T-cell (primary cell): ENCODE measurements at regions not wholly inside any gene's neighbourhood (a gene's known extent, or its start where the extent isn't known, plus 50 kb on each side); places are given as distances from the start of the nearest gene placed in this dataset.
A peak's percentile ranks its signal among the peaks of the same experiment; 100 is the strongest.

Experiments
- ATAC-seq, 4 experiments: fragments of 200-7000 bp in 3 of 4; fragments of 150-1000 bp in 1 of 4; cut with Tn5 transposase; replicated peaks in 1 of 4; 1 replicate in 3 of 4; 2 replicates in 1 of 4; pipeline ENCODE4 v1.10.0; 2021; ENCODE audit warnings: moderate library complexity in 3 of 4, mild to moderate bottlenecking in 2 of 4, moderate number of reproducible peaks in 1 of 4
- CTCF ChIA-PET, 2 donors: fragments of 300-600 bp; sonication (Branson Sonifier 250); formaldehyde crosslinking; loops; one replicate each; lab custom pipeline; 2022; ENCODE audit warnings: antibody characterized with exemption in 2 of 2; lab: Charles Lee
- POLR2A ChIA-PET, 2 donors: fragments of 300-600 bp; sonication (Branson Sonifier 250); formaldehyde crosslinking; loops; one replicate each; lab custom pipeline; 2022; ENCODE audit warnings: antibody characterized with exemption in 2 of 2; lab: Charles Lee
- DNase-seq, 35 experiments: peaks; one replicate each; pipeline versions ENCODE4 v3.0.0 to v3.0.0-alpha.2; 2013 to 2023
- H3K27ac ChIP-seq: one replicate; pipeline ENCODE4 v1.5.1; 2013; ENCODE audit warnings: low read length
- H3K27me3 ChIP-seq, 2 experiments: replicated peaks in 1 of 2; 1 replicate in 1 of 2; 2 replicates in 1 of 2; pipeline versions ENCODE4 v1.6.1 to v1.7.0; 2013; ENCODE audit warnings: low read length in 1 of 2, mixed read lengths in 1 of 2; ENCODE audit not compliant: control insufficient read depth in 2 of 2, insufficient read depth in 2 of 2; ENCODE audit errors: extremely low read depth in 1 of 2
- H3K36me3 ChIP-seq, 2 donors: 1 replicate in 1 of 2; 2 replicates in 1 of 2; pipeline versions ENCODE4 v1.6.1 to v1.7.0; 2013; ENCODE audit warnings: low read length in 1 of 2; ENCODE audit not compliant: control insufficient read depth in 2 of 2, insufficient read depth in 1 of 2; ENCODE audit errors: extremely low read depth in 1 of 2
- H3K4me1 ChIP-seq, 2 experiments: 1 replicate in 1 of 2; 2 replicates in 1 of 2; pipeline versions ENCODE4 v1.6.1 to v1.7.0; 2013; ENCODE audit warnings: low read length in 2 of 2, mixed read lengths in 1 of 2; ENCODE audit not compliant: insufficient read depth in 2 of 2, control insufficient read depth in 1 of 2; ENCODE audit errors: extremely low read depth in 1 of 2
- H3K4me3 ChIP-seq, 2 donors: 1 replicate in 1 of 2; 2 replicates in 1 of 2; pipeline versions ENCODE4 v1.5.1 to v1.7.0; 2013; ENCODE audit warnings: mild to moderate bottlenecking in 2 of 2, low read length in 1 of 2, moderate library complexity in 1 of 2; ENCODE audit not compliant: control insufficient read depth in 1 of 2; ENCODE audit errors: extremely low read depth in 1 of 2
- H3K9me3 ChIP-seq: 2 replicates; pipeline ENCODE4 v1.7.0; 2013
- H3K27ac Mint-ChIP-seq, 2 donors: one replicate each; pipeline ENCODE4 v1.8.0; 2020 to 2021; ENCODE audit warnings: mild to moderate bottlenecking in 2 of 2, mixed read lengths in 2 of 2
- H3K27me3 Mint-ChIP-seq, 2 donors: one replicate each; pipeline ENCODE4 v1.8.0; 2021 to 2022; ENCODE audit warnings: mixed read lengths in 2 of 2
- H3K36me3 Mint-ChIP-seq: one replicate; pipeline ENCODE4 v1.8.0; 2021; ENCODE audit warnings: mixed read lengths
- H3K4me1 Mint-ChIP-seq, 3 donors: one replicate each; pipeline ENCODE4 v1.8.0; 2020 to 2022; ENCODE audit warnings: mixed read lengths in 3 of 3, mild to moderate bottlenecking in 1 of 3
- H3K4me3 Mint-ChIP-seq, 3 donors: one replicate each; pipeline ENCODE4 v1.8.0; 2020 to 2022; ENCODE audit warnings: mild to moderate bottlenecking in 3 of 3, mixed read lengths in 3 of 3, moderate library complexity in 3 of 3
- H3K9me3 Mint-ChIP-seq, 3 donors: one replicate each; pipeline ENCODE4 v1.8.0; 2020 to 2022; ENCODE audit warnings: mixed read lengths in 3 of 3
- WGBS: methylation state at CpG from one replicate; pipeline ENCODE4 v1.1.5; 2013; ENCODE audit warnings: missing lambda C conversion rate; ENCODE audit not compliant: insufficient coverage; 5-methylcytosine and 5-hydroxymethylcytosine counted together

- H3K27me3 ChIP-seq = peaks cover 0 to 16% of the 10 kb centered on the region in 2 experiments
- H3K27me3 Mint-ChIP-seq = peaks cover 5 to 6% of the 10 kb centered on the region in 2 donors
- DNase-seq (no peak), ATAC-seq (no peak)
- no peaks in the 10 kb centered on the region for H3K9me3 ChIP-seq
- no peaks in the 10 kb centered on the region for H3K9me3 Mint-ChIP-seq
- H3K27ac Mint-ChIP-seq = no peak overlapping the region
- no peaks in the 10 kb centered on the region for H3K36me3 Mint-ChIP-seq
- H3K4me3 Mint-ChIP-seq = no peak overlapping the region
- H3K36me3 ChIP-seq = no peaks in the 10 kb centered on the region
- WGBS = 92% methylated on average over 9 of the region's 9 CpGs
- ChIA-PET POLR2A (interaction anchor here in 1 of 2 donors (0.6 kb wide), 1 partner anchor 1729 kb away, joined by 8 read pairs; no protein-coding TSS in a partner anchor), CTCF (interaction anchor here in 1 of 2 donors (1.7 kb wide), 1 partner anchor 116 kb away, joined by 4 read pairs; no protein-coding TSS in a partner anchor)
- H3K27ac ChIP-seq = no peak overlapping the region
- no peak overlapping the region for H3K4me3 ChIP-seq
- no peaks in the 10 kb centered on the region for H3K4me1 Mint-ChIP-seq
- no peaks in the 10 kb centered on the region for H3K4me1 ChIP-seq
Observed at GRCh38 chr7:155228894-155229293, 68.8 kb upstream of the INSIG1 start.

DNA sequence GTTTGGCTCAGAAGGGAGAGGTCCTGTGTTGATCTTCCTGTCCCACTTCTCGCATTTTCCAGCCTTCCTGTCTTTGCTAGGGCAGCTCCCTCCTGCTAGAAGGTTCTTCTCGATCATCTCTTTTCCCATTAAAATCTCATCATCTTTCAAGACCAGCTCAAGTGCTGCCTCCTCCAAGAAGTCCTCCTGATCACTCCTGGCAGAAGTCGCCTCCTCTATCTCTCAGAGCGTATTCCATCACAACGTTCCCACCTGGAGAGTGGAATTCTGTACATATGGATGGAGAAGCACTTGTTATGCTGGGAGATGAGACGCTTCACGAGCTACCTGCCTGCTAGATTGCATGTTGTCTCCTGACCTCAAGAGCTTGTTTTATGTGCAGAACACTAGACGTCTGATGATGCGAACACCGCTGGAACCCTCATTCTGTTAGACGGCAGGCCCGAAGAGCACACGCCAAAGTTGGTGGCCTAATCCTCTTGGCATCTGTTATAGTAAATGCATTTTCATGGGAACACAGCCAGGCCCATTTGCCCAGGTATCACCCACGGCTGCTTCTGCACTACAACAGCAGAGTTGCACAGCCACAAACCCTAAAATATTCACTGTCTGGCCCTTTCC, 68.0 kb upstream of the INSIG1 start:
- CTCF ChIA-PET = interaction anchor here in 1 of 2 donors (1.7 kb wide), 1 partner anchor 115 kb away, joined by 4 read pairs; no protein-coding TSS in a partner anchor
- POLR2A ChIA-PET = no interaction called here
- H3K27me3 Mint-ChIP-seq = peaks cover 5 to 6% of the 10 kb centered on the region in 2 donors
- no peak overlapping the region for H3K4me3 Mint-ChIP-seq
- H3K4me1 ChIP-seq = no peaks in the 10 kb centered on the region
- no peaks in the 10 kb centered on the region for H3K36me3 Mint-ChIP-seq
- H3K36me3 ChIP-seq = no peaks in the 10 kb centered on the region
- ATAC-seq (no peak), DNase-seq (no peak)
- H3K27me3 ChIP-seq = peaks cover 0 to 16% of the 10 kb centered on the region in 2 experiments
- H3K4me1 Mint-ChIP-seq = no peaks in the 10 kb centered on the region
- no peaks in the 10 kb centered on the region for H3K9me3 Mint-ChIP-seq
- H3K27ac ChIP-seq = no peak overlapping the region
- H3K9me3 ChIP-seq = no peaks in the 10 kb centered on the region
- H3K4me3 ChIP-seq = no peak overlapping the region
- WGBS = 88% methylated on average over 10 of the region's 14 CpGs
- H3K27ac Mint-ChIP-seq = no peak overlapping the region

- Mint-ChIP-seq H3K36me3 (no peaks in the 10 kb centered on the region), H3K4me1 (no peaks in the 10 kb centered on the region), H3K27me3 (peaks cover 5 to 6% of the 10 kb centered on the region in 2 donors), H3K9me3 (no peaks in the 10 kb centered on the region), H3K27ac (no peak overlapping the region), H3K4me3 (no peak overlapping the region)
- ChIA-PET POLR2A (no interaction called here), CTCF (interaction anchor here in 1 of 2 donors (1.7 kb wide), 1 partner anchor 115 kb away, joined by 4 read pairs; no protein-coding TSS in a partner anchor)
- H3K4me1 ChIP-seq = no peaks in the 10 kb centered on the region
- no peaks in the 10 kb centered on the region for H3K9me3 ChIP-seq
- H3K36me3 ChIP-seq = no peaks in the 10 kb centered on the region
- no peak overlapping the region for H3K27ac ChIP-seq
- 94% methylated on average over 5 of the region's 11 CpGs for WGBS
- ATAC-seq (no peak), DNase-seq (no peak)
- H3K4me3 ChIP-seq = no peak overlapping the region
- H3K27me3 ChIP-seq = peaks cover 0 to 16% of the 10 kb centered on the region in 2 experiments
Observed at GRCh38 chr7:155230169-155230593, 67.5 kb upstream of the INSIG1 start.

- Histone ChIP-seq H3K9me3 (no peaks in the 10 kb centered on the region), H3K27me3 (peaks cover 0 to 8% of the 10 kb centered on the region in 2 experiments), H3K4me1 (no peaks in the 10 kb centered on the region), H3K36me3 (no peaks in the 10 kb centered on the region), H3K4me3 (no peak overlapping the region), H3K27ac (no peak overlapping the region)
- CTCF ChIA-PET = no interaction called here
- peaks cover 0 to under 1% of the 10 kb centered on the region in 2 donors for H3K27me3 Mint-ChIP-seq
- 90% methylated on average over 23 of the region's 25 CpGs for WGBS
- no peak overlapping the region for H3K4me3 Mint-ChIP-seq
- ATAC-seq (no peak), DNase-seq (no peak)
- no peak overlapping the region for H3K27ac Mint-ChIP-seq
- H3K9me3 Mint-ChIP-seq = no peaks in the 10 kb centered on the region
- H3K4me1 Mint-ChIP-seq = no peaks in the 10 kb centered on the region
- no peaks in the 10 kb centered on the region for H3K36me3 Mint-ChIP-seq
- POLR2A ChIA-PET = no interaction called here
Observed at GRCh38 chr7:155231241-155231800, 66.4 kb upstream of the INSIG1 start.

- no peak overlapping the region for H3K4me3 Mint-ChIP-seq
- Histone ChIP-seq H3K4me1 (no peaks in the 10 kb centered on the region), H3K27ac (no peak overlapping the region), H3K36me3 (no peaks in the 10 kb centered on the region), H3K4me3 (no peak overlapping the region), H3K27me3 (peaks cover 0 to 3% of the 10 kb centered on the region in 2 experiments), H3K9me3 (no peaks in the 10 kb centered on the region)
- ATAC-seq (no peak), DNase-seq (no peak)
- H3K27me3 Mint-ChIP-seq = peaks cover 0 to 7% of the 10 kb centered on the region in 2 donors
- POLR2A ChIA-PET = no interaction called here
- 86% methylated on average over 12 of the region's 12 CpGs for WGBS
- no peak overlapping the region for H3K27ac Mint-ChIP-seq
- H3K9me3 Mint-ChIP-seq = no peaks in the 10 kb centered on the region
- CTCF ChIA-PET = no interaction called here
- no peaks in the 10 kb centered on the region for H3K36me3 Mint-ChIP-seq
- peaks cover 0 to 3% (median 0%) of the 10 kb centered on the region in 3 donors for H3K4me1 Mint-ChIP-seq
Observed at GRCh38 chr7:155231941-155232340, 65.7 kb upstream of the INSIG1 start.

DNA sequence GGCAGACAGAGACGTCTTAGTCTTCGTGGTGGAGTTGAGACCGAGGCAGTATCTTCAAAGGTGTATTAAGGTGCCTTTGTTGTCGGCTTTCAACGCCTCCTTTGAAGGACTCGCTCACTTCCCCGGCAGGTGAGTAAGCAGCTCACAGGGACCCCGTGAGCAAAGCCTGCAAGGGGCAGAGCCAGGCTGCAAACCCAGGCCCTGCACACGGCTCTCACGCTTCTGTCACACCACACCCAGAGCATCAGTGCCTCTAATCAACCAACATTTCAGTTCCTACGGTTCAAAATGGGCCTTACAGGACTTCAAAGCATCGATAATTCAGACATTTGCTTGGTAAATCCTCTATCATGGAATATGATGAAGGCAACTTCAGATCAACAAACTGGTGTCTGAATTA, 64.8 kb upstream of the INSIG1 start:
- H3K4me1 ChIP-seq = no peaks in the 10 kb centered on the region
- 69% methylated on average over 12 of the region's 12 CpGs for WGBS
- POLR2A ChIA-PET = interaction anchor here in 1 of 2 donors (0.5 kb wide), 1 partner anchor 243 kb away, joined by 4 read pairs; no protein-coding TSS in a partner anchor
- H3K36me3 ChIP-seq = no peaks in the 10 kb centered on the region
- no peak overlapping the region for H3K4me3 ChIP-seq
- Mint-ChIP-seq H3K27ac (no peak overlapping the region), H3K36me3 (no peaks in the 10 kb centered on the region), H3K4me3 (no peak overlapping the region), H3K9me3 (no peaks in the 10 kb centered on the region), H3K4me1 (peaks cover 0 to 7% (median 0%) of the 10 kb centered on the region in 3 donors), H3K27me3 (peaks cover 6 to 7% of the 10 kb centered on the region in 2 donors)
- peaks cover 0 to 9% of the 10 kb centered on the region in 2 experiments for H3K27me3 ChIP-seq
- ATAC-seq (peak in 1 of 4 experiments; percentile 42), DNase-seq (no peak)
- H3K9me3 ChIP-seq = no peaks in the 10 kb centered on the region
- H3K27ac ChIP-seq = no peak overlapping the region
- CTCF ChIA-PET = no interaction called here
